RPMI7951 (cell line): ENCODE measurements at regions not wholly inside any gene's neighbourhood (a gene's known extent, or its start where the extent isn't known, plus 50 kb on each side); places are given as distances from the start of the nearest gene placed in this dataset.

Experiments used
- DNase-seq: peaks from one replicate; pipeline ENCODE4 v3.0.0-alpha.2; 2012; ENCODE audit warnings: low read depth

- peak; percentile 55 for DNase-seq
Measured at GRCh38 chr2:37806004-37806403, 119.1 kb upstream of the RMDN2 start.

- DNase-seq: peak; percentile 70
Measured at GRCh38 chr2:37809525-37809924, 115.6 kb upstream of the RMDN2 start.

DNA sequence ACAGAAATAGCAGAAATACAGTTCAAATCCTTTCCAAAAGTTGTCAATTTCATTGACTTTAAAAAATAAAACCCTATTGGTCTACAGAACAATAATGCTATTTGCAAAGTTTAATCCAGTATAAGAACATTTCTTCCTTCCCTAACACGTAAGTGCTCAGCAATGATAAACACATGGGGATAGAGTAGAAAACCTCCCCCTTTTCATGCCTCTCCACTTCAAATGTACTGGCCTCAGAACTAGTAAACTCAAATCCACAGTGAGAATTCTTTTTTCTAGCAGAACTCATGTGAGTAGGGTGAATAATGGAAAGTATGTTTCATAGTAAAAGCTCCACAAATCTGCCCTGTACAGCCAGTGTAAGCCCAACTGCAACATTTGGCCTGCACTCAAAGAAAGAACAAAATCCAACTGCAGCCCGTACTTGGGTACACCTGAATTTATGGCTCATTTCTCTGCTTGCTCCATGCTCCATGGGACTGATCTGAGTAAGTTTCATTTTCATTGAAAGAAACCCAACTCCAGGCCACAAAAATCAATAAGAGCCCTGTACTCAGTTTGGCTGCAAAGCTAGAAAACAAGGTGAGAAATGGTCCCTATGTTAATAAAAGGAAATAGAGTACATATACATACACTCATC lies 115.0 kb upstream of the RMDN2 start:
- no peak for DNase-seq

GRCh38 chr2:37812414-37812813 lies 112.7 kb upstream of the RMDN2 start:
- DNase-seq: no peak

DNA sequence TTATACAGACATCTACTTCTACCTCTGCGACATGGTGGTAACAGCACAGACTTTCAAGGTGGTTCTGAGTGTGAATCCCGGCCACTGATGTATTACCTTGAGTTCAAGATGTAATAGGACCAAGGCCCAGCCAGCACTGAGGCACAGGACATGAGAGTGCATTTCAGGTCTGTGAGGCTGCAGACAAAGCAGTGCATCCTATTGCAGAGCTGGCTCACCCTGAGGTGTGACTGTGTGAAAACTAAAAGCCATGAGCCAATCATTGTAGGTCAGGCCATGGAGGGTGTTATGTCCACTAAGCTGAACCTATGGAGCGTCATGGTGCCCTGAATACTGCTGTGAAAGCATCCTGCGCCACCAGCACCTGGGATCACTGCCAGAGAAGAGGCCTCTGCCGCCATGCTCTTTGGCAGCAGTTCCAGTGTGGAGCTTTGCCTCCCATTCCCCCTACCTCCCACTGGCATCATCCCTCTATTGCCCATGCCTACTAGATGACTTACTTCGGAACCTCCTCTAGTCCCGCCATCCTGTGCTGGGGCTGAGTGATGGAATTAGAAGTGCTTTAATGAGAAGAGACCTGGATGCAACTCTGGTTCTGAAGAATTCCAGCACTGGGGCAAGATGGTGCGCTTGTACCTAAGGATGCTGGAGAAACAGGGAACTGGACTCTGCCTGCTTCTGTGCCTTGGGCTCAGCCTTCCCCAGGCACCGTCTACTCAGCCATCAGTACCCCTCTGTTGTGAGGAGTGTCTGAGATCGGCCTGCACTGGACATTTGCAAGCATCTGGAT lies 112.0 kb upstream of the RMDN2 start:
- no peak for DNase-seq

- no peak for DNase-seq
Measured at GRCh38 chr2:37816036-37816435, 109.1 kb upstream of the RMDN2 start.

DNA sequence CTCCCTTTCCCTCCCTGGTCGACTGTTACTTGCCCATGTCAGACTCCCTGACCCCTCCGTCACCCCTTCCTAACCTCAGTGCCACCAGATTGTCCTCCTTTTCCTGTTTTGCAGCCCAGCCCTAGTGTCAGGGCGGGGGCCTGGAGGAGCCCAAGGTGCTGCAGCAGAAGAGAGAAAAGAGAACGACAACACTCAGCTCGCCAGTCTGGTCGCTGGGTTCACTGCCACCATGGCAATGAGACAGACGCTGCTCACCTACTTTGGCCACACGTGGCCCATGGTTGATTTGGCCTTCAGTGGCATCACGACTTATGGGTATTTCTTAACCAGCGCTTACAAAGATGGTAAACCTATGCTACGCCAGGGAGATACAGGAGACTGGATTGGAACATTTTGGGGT lies 108.4 kb upstream of the RMDN2 start:
- no peak for DNase-seq

- peak; percentile 97 for DNase-seq
Measured at GRCh38 chr2:37819186-37819585, 105.9 kb upstream of the RMDN2 start.

GRCh38 chr2:37820471-37820986 lies 104.6 kb upstream of the RMDN2 start:
- no peak for DNase-seq

DNA sequence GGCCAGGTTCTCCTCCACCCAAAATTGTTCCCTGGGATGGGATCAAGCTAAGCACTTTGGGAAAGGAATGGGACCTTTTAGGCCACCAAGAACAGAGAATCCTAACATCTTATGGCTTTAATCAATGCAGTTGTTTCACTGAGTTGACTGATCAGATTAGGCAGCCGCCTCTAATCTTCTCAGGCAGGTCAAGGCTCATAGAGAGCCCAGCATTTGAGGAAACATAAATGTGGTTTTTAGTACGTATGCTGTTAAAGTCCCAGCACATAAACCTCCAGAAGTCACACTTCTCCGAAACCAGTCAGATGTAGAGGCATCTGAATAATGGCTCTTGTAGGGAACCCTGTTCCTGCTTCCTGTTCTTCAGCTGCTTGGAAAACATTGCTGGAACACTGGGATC lies 99.5 kb upstream of the RMDN2 start:
- DNase-seq: no peak

- no peak for DNase-seq
Measured at GRCh38 chr2:37826611-37827010, 98.5 kb upstream of the RMDN2 start.

DNA sequence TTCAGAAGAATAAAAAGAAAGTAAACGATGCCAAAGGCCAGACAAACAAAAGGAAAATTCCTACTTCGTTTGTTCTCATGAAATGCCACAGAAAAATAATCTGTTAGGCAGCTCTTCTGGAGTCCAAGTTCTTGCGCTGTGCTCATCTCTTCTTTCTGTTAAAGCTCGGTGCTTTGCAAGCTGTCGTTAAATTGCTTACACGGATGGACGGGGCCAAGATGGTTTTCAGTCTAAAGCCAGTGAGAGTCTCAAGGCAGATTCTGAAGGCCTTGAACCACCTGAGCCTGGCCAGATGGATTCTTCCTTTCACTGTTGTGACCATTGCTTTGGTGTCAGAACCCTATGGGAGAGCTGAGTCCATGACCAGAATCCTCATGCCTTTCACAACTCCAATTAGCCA lies 97.6 kb upstream of the RMDN2 start:
- DNase-seq: no peak

DNA sequence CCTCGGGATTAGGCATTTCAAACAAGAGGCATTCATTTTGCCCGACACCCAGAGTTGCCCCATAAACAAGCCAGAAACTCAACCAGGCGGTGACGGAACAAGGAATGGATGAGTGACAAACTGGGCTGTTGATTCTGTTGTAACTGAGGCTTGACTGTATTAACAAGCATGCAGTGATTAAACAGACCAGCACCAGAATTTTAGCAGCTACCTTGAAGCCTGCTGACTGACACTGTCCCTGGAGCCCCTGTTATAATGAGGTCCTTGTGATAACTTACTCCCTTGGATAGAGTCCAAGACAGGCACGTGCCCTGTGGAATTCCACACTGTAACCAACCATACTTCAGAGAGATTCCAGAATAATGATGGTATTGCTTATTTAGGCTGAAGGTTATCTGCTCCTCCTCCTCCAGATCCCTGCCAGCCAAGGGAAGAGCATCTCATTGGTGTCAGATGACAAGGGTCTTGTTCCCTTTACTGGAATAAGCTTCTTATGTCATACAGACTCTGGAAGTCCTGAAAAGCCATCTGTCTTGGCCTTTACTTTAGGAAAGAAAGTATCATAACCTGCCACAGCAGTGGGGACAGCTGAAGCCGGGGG lies 97.1 kb upstream of the RMDN2 start:
- DNase-seq: peak; percentile 88

DNA sequence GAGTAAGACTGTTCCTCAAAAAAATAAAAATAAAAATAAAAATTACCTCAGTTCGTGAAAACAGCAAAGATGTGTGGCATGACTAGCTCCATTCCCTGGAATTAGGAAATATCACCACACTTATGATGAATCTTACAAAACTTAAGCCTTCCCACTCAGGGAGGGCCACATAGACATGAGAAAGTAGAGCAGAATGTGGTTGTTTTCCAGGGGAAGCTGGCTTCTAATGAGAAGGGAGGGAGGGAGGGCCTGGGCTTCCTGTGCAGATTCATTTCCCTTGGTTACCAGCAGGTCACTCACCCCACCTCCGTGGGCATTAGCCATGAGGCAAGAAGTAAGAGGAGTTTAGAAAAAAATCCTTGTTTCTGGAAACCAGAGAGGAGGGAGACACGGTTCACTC lies 95.9 kb upstream of the RMDN2 start:
- DNase-seq: peak; percentile 91

- no peak for DNase-seq
Measured at GRCh38 chr2:37829616-37830395, 95.3 kb upstream of the RMDN2 start.

GRCh38 chr2:37830636-37831035 lies 94.5 kb upstream of the RMDN2 start:
- DNase-seq: no peak

DNA sequence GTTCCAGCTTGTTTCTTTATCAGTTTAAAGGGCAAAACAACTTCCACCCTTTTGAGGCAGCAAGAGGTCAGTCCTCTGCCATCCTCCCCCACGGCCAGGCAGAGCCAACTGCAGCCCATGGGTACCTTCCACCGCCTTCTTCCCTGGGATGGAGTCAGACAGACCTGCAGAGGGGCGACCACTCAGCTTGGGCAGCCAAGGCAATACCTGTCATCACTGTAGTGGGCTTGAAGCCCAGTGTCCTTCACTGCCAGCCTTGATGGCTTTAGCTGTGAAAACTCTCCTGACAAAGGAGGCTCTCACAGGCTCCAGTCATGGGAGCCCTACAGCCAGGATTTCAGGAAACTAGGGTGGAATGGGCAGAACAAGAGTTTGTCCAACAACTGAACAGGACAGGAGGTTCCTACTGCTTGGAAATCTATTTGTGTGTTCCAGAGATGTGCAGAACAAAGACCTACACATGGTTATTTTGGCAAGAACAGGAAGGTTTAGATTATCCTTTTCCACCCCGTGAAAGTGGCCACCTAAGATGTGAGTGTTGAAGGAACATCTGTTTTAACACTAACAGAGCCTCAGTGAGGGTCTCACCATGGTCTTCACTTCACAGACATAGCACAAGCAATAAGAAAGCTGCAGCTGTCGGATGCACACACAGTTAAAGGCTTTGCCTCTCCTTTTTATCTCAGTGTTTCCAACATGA lies 93.9 kb upstream of the RMDN2 start:
- no peak for DNase-seq

DNA sequence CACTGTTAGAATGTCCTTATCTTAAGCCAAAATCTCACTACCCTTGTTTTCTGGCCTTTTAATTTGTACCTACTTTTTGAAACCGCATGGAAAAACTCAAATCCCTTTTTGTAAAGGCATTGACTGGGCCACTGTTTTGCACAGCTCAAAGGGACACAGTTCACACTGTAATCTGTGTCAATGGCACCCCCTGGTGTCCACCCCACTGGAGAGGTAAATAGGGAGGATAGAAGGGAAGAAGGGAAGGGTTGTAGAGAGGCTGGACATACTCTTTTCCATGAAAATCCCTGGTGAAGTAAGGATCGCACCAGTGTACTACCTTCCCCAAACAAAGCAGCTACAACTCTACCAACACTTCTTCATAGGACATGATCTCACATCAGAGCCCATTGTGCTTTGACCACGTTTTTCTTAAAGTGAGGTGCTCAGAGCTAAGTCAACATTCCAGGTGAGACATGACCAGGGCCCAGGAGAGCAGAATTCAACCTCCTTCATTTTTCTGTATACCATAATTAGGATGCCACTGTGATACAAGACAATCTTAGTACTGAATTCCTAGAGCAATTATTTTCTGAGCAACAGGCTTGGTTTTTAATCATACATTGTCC lies 92.4 kb upstream of the RMDN2 start:
- peak; percentile 86 for DNase-seq

GRCh38 chr2:37833423-37833822 lies 91.7 kb upstream of the RMDN2 start:
- DNase-seq: peak; percentile 39

DNA sequence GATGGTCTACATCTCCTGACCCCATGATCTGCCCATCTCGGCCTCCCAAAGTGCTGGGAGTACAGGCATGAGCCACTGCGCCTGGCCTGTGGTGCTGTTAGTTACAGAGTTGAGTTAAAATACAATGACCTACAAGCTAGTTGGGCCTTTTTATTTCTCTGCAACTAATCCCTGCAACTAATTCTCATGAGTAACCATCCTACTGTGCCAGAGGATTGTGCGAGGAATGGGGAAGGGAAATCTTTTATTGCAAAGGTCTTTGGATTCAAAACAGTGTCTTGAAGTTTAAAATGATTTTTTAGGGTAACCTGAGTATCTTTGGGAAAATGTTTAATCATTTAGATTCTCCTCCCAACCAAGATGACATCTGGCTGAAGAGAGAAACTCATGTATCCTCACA lies 88.8 kb upstream of the RMDN2 start:
- no peak for DNase-seq

GRCh38 chr2:37836711-37837110 lies 88.4 kb upstream of the RMDN2 start:
- no peak for DNase-seq
